ENCODE measurements at regions not wholly inside any gene's neighbourhood (a gene's known extent, or its start where the extent isn't known, plus 50 kb on each side); places are given as distances from the start of the nearest gene placed in this dataset.

GRCh38 chr6:148044261-148044751, 298.3 kb upstream of the SASH1 start:
- DNase-seq (ENCODE audit: low spot score), result no peak

- DNase-seq (ENCODE audit: low spot score), result no peak
Observed at GRCh38 chr6:148044921-148045320, 297.7 kb upstream of the SASH1 start.

GRCh38 chr6:148053209-148053608, 289.4 kb upstream of the SASH1 start:
- no peak for DNase-seq (ENCODE audit: low spot score)

- DNase-seq (ENCODE audit: low spot score), result no peak
Observed at GRCh38 chr6:148053796-148054195, 288.8 kb upstream of the SASH1 start.

- no peak for DNase-seq (ENCODE audit: low spot score)
Observed at GRCh38 chr6:148054219-148054618, 288.4 kb upstream of the SASH1 start.

GRCh38 chr6:148055419-148055818, 287.2 kb upstream of the SASH1 start:
- no peak for DNase-seq (ENCODE audit: low spot score)

GRCh38 chr6:148059869-148060268, 282.8 kb upstream of the SASH1 start:
- no peak for DNase-seq (ENCODE audit: low spot score)

- no peak for DNase-seq (ENCODE audit: low spot score)
Observed at GRCh38 chr6:148064406-148065134, 278.1 kb upstream of the SASH1 start.

GRCh38 chr6:148068437-148069061, 274.1 kb upstream of the SASH1 start:
- DNase-seq (ENCODE audit: low spot score), result no peak

- DNase-seq (ENCODE audit: low spot score), result no peak
Observed at GRCh38 chr6:148069256-148069655, 273.4 kb upstream of the SASH1 start.

GRCh38 chr6:148074291-148074690, 268.3 kb upstream of the SASH1 start:
- DNase-seq (ENCODE audit: low spot score), result no peak

GRCh38 chr6:148074738-148075137, 267.9 kb upstream of the SASH1 start:
- no peak for DNase-seq (ENCODE audit: low spot score)

GRCh38 chr6:148075352-148075751, 267.3 kb upstream of the SASH1 start:
- no peak for DNase-seq (ENCODE audit: low spot score)

- no peak for DNase-seq (ENCODE audit: low spot score)
Observed at GRCh38 chr6:148076051-148076450, 266.6 kb upstream of the SASH1 start.

GRCh38 chr6:148080315-148080714, 262.3 kb upstream of the SASH1 start:
- no peak for DNase-seq (ENCODE audit: low spot score)

GRCh38 chr6:148081076-148081475, 261.6 kb upstream of the SASH1 start:
- DNase-seq (ENCODE audit: low spot score), result no peak

- no peak for DNase-seq (ENCODE audit: low spot score)
Observed at GRCh38 chr6:148082044-148082443, 260.6 kb upstream of the SASH1 start.

- no peak for DNase-seq (ENCODE audit: low spot score)
Observed at GRCh38 chr6:148082696-148083095, 259.9 kb upstream of the SASH1 start.

GRCh38 chr6:148085631-148086331, 256.9 kb upstream of the SASH1 start:
- DNase-seq (ENCODE audit: low spot score), result no peak

- DNase-seq (ENCODE audit: low spot score), result no peak
Observed at GRCh38 chr6:148086386-148086785, 256.3 kb upstream of the SASH1 start.

GRCh38 chr6:148086843-148087242, 255.8 kb upstream of the SASH1 start:
- no peak for DNase-seq (ENCODE audit: low spot score)

GRCh38 chr6:148087659-148088058, 255.0 kb upstream of the SASH1 start:
- no peak for DNase-seq (ENCODE audit: low spot score)

GRCh38 chr6:148090326-148090725, 252.3 kb upstream of the SASH1 start:
- DNase-seq (ENCODE audit: low spot score), result no peak
